SU-DHL-6 (cell line): ENCODE measurements at regions not wholly inside any gene's neighbourhood (a gene's known extent, or its start where the extent isn't known, plus 50 kb on each side); places are given as distances from the start of the nearest gene placed in this dataset.

Source experiments
- H2AFZ ChIP-seq: fragments of 200-600 bp; sonication (generic); 2 replicates; pipeline ENCODE4 v1.6.1; 2014; ENCODE audit warnings: low read depth, mild to moderate bottlenecking, moderate library complexity, mixed read lengths, antibody characterized with exemption, low read length; ENCODE audit not compliant: severe bottlenecking
- H3F3A ChIP-seq: fragments of 200-600 bp; shearing (Covaris generic); 2 replicates; pipeline ENCODE4 v1.6.0; 2016; ENCODE audit warnings: antibody characterized with exemption, mild to moderate bottlenecking; ENCODE audit not compliant: insufficient read depth
- H3K27ac ChIP-seq: fragments of 200-600 bp; sonication (generic); 2 replicates; pipeline ENCODE4 v1.5.1; 2016; ENCODE audit warnings: low read depth, mild to moderate bottlenecking, low read length, moderate library complexity, mixed read lengths
- H3K27me3 ChIP-seq: fragments of 200-600 bp; sonication (generic), shearing (Covaris generic); 2 replicates; pipeline ENCODE4 v1.6.0; 2014; ENCODE audit warnings: mild to moderate bottlenecking, low read length
- H3K36me3 ChIP-seq: fragments of 200-600 bp; sonication (generic); 2 replicates; pipeline ENCODE4 v1.6.1; 2014; ENCODE audit warnings: mild to moderate bottlenecking, low read length, mixed read lengths
- H3K4me2 ChIP-seq: fragments of 300-600, 200-600 bp; shearing (Covaris generic), sonication (generic); 2 replicates; pipeline ENCODE4 v1.6.0; 2014; ENCODE audit warnings: low read length, low read depth, mild to moderate bottlenecking; ENCODE audit not compliant: poor library complexity, severe bottlenecking
- H3K4me3 ChIP-seq: fragments of 200-600 bp; sonication (generic); 2 replicates; pipeline ENCODE4 v1.5.1; 2014; ENCODE audit warnings: antibody characterized with exemption, low read length, mild to moderate bottlenecking, mixed read lengths; ENCODE audit not compliant: insufficient read depth, poor library complexity, severe bottlenecking
- H3K79me2 ChIP-seq: fragments of 200-600 bp; sonication (generic); 2 replicates; pipeline ENCODE4 v1.6.1; 2014; ENCODE audit warnings: mild to moderate bottlenecking, low read length, moderate library complexity; ENCODE audit not compliant: insufficient read depth
- H3K9ac ChIP-seq: fragments of 200-600 bp; sonication (generic); 2 replicates; pipeline ENCODE4 v1.7.0; 2014; ENCODE audit warnings: mild to moderate bottlenecking, low read length
- H3K9me2 ChIP-seq: fragments of 200-600 bp; sonication (generic); replicated peaks from 2 replicates; pipeline ENCODE4 v1.6.1; 2014; ENCODE audit warnings: low read length; ENCODE audit not compliant: insufficient read depth
- H3K9me3 ChIP-seq: fragments of 200-600 bp; sonication (generic); 2 replicates; pipeline ENCODE4 v1.6.1; 2014; ENCODE audit warnings: low read length, mixed read lengths; ENCODE audit not compliant: insufficient read depth
- H4K20me1 ChIP-seq: fragments of 200-600 bp; sonication (generic); 2 replicates; pipeline ENCODE4 v1.6.1; 2014; ENCODE audit warnings: low read depth, mild to moderate bottlenecking, antibody characterized with exemption, low read length, moderate library complexity, mixed read lengths
- CTCF ChIP-seq: fragments of 200-600 bp; sonication (generic); IDR thresholded peaks from one replicate; pipeline ENCODE4 v1.5.1; 2017; ENCODE audit warnings: antibody characterized with exemption, mild to moderate bottlenecking, low read length, moderate library complexity; ENCODE audit not compliant: insufficient read depth, poor library complexity, severe bottlenecking
- EZH2phosphoT487 ChIP-seq: fragments of 200-600 bp; sonication (generic), shearing (Covaris generic); conservative IDR thresholded peaks from 2 replicates; pipeline ENCODE4 v1.6.1; 2018; ENCODE audit warnings: mild to moderate bottlenecking, antibody characterized with exemption, low read length, moderate library complexity, mixed read lengths

- Histone ChIP-seq H3K9me2 (no peaks in the 10 kb centered on the region), H3K27ac (no peak overlapping the region), H3K79me2 (no peaks in the 10 kb centered on the region), H3K27me3 (no peaks in the 10 kb centered on the region), H2AFZ (no peak overlapping the region), H3K9me3 (no peaks in the 10 kb centered on the region), H3F3A (no peaks in the 10 kb centered on the region), H4K20me1 (no peaks in the 10 kb centered on the region), H3K4me2 (no peak overlapping the region), H3K9ac (no peak overlapping the region), H3K4me3 (no peak overlapping the region), H3K36me3 (no peaks in the 10 kb centered on the region)
- TF ChIP-seq EZH2phosphoT487 (no peak), CTCF (no peak)
Measured at GRCh38 chr4:13236485-13236884, 247.7 kb downstream of the RAB28 start.

- Histone ChIP-seq H2AFZ (no peak overlapping the region), H3K4me3 (no peak overlapping the region), H3K27ac (no peak overlapping the region), H3K9me3 (no peaks in the 10 kb centered on the region), H3K79me2 (no peaks in the 10 kb centered on the region), H4K20me1 (no peaks in the 10 kb centered on the region), H3F3A (no peaks in the 10 kb centered on the region), H3K4me2 (no peak overlapping the region), H3K36me3 (no peaks in the 10 kb centered on the region), H3K9ac (no peak overlapping the region), H3K9me2 (no peaks in the 10 kb centered on the region), H3K27me3 (no peaks in the 10 kb centered on the region)
- TF ChIP-seq EZH2phosphoT487 (no peak), CTCF (no peak)
Measured at GRCh38 chr4:13233755-13234154, 250.4 kb downstream of the RAB28 start.

- H3F3A ChIP-seq, result no peaks in the 10 kb centered on the region
- H3K4me3 ChIP-seq, result no peak overlapping the region
- H3K27me3 ChIP-seq, result no peaks in the 10 kb centered on the region
- H3K79me2 ChIP-seq, result no peaks in the 10 kb centered on the region
- no peaks in the 10 kb centered on the region for H3K9me2 ChIP-seq
- H3K36me3 ChIP-seq, result no peaks in the 10 kb centered on the region
- no peaks in the 10 kb centered on the region for H3K9me3 ChIP-seq
- H3K27ac ChIP-seq, result no peak overlapping the region
- H3K9ac ChIP-seq, result no peak overlapping the region
- H4K20me1 ChIP-seq, result no peaks in the 10 kb centered on the region
- no peak overlapping the region for H3K4me2 ChIP-seq
- no peak overlapping the region for H2AFZ ChIP-seq
- no peak for TF ChIP-seq CTCF
- TF ChIP-seq EZH2phosphoT487, result no peak
Measured at GRCh38 chr4:13219971-13220370, 264.2 kb downstream of the RAB28 start.

GRCh38 chr4:13218326-13218958 lies 265.7 kb downstream of the RAB28 start:
- no peak for TF ChIP-seq EZH2phosphoT487
- no peak for TF ChIP-seq CTCF
- Histone ChIP-seq H3K36me3 (no peaks in the 10 kb centered on the region), H3K4me3 (no peak overlapping the region), H3K4me2 (no peak overlapping the region), H2AFZ (no peak overlapping the region), H3K27ac (no peak overlapping the region), H3K27me3 (no peaks in the 10 kb centered on the region), H3F3A (no peaks in the 10 kb centered on the region), H3K9me3 (no peaks in the 10 kb centered on the region), H3K9me2 (no peaks in the 10 kb centered on the region), H4K20me1 (no peaks in the 10 kb centered on the region), H3K9ac (no peak overlapping the region), H3K79me2 (no peaks in the 10 kb centered on the region)
